GM12874 (cell line): ENCODE measurements at regions not wholly inside any gene's neighbourhood (a gene's known extent, or its start where the extent isn't known, plus 50 kb on each side); places are given as distances from the start of the nearest gene placed in this dataset.

Source experiments
- TF ChIP-seq, protein P1 (sequence below): IDR thresholded peaks from 2 replicates; pipeline ENCODE4 v1.5.1; 2011; ENCODE audit warnings: low read depth, mild to moderate bottlenecking, control low read depth, low read length, moderate library complexity; ENCODE audit not compliant: insufficient read depth

GRCh38 chr14:98704441-98704840 lies 567.6 kb downstream of the BCL11B start:
- TF ChIP-seq, protein P1, sequence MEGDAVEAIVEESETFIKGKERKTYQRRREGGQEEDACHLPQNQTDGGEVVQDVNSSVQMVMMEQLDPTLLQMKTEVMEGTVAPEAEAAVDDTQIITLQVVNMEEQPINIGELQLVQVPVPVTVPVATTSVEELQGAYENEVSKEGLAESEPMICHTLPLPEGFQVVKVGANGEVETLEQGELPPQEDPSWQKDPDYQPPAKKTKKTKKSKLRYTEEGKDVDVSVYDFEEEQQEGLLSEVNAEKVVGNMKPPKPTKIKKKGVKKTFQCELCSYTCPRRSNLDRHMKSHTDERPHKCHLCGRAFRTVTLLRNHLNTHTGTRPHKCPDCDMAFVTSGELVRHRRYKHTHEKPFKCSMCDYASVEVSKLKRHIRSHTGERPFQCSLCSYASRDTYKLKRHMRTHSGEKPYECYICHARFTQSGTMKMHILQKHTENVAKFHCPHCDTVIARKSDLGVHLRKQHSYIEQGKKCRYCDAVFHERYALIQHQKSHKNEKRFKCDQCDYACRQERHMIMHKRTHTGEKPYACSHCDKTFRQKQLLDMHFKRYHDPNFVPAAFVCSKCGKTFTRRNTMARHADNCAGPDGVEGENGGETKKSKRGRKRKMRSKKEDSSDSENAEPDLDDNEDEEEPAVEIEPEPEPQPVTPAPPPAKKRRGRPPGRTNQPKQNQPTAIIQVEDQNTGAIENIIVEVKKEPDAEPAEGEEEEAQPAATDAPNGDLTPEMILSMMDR = no peak

DNA sequence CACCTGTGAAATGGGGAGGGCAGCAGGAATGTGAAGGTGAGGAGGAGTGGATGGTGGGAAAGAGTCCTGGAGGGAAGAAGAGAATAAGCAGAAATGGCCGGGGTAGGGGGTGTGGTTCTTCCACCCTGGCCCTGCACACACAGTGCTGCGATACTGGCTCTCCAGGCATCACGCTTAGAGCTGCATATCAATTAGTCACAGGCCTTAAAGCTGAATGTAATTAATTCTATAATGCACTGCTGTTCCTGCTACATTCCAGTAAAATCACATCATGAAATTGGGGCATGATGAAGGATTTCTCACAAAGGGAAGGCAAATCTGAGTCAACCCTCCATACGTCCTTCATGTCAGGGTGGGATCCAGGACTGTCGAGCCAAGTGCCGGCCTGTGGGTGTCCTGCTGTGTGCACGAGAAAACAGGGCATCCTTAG lies 566.1 kb downstream of the BCL11B start:
- TF ChIP-seq, protein P1 = no peak

- TF ChIP-seq, protein P1 = no peak
Observed at GRCh38 chr14:98707522-98707921, 564.5 kb downstream of the BCL11B start.

DNA sequence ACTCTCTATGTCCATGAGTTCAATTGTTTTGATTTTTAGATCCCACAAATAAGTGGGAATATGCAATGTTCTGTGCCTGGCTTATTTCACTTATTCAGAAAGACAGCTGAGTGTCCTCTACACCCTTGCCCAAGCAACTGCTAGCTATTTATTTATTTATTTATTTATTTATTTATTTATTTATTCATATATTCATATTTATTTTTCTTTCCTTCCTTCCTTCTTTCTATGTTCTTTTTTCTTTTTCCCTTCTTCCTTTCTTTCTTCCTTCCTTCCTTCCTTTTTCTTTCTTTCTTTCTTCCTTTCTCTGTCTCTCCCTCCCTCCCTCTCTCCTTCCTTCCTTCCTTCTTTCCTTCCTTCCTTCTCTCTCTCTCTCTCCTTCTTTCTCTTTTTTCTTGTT lies 563.4 kb downstream of the BCL11B start:
- TF ChIP-seq, protein P1 = no peak

DNA sequence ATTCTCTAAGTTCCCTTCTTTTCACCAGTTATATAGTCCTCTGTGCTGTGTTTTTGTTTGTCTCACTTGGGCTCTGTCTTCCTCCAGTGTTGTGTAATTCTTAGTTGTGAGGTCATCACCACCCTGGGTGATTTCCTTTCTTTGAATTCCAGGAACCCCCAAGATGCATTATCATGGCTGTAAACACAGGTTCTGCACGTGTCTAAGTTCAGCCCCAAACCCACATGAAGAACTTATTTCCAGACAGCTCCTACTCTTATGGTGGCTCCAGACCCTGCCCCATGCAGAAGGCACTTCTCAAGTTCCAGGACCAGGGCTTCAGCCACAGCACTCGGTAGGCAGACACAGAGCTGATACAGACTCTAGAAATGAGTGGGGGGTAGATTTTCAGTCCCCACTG lies 560.5 kb downstream of the BCL11B start:
- TF ChIP-seq, protein P1 = no peak

DNA sequence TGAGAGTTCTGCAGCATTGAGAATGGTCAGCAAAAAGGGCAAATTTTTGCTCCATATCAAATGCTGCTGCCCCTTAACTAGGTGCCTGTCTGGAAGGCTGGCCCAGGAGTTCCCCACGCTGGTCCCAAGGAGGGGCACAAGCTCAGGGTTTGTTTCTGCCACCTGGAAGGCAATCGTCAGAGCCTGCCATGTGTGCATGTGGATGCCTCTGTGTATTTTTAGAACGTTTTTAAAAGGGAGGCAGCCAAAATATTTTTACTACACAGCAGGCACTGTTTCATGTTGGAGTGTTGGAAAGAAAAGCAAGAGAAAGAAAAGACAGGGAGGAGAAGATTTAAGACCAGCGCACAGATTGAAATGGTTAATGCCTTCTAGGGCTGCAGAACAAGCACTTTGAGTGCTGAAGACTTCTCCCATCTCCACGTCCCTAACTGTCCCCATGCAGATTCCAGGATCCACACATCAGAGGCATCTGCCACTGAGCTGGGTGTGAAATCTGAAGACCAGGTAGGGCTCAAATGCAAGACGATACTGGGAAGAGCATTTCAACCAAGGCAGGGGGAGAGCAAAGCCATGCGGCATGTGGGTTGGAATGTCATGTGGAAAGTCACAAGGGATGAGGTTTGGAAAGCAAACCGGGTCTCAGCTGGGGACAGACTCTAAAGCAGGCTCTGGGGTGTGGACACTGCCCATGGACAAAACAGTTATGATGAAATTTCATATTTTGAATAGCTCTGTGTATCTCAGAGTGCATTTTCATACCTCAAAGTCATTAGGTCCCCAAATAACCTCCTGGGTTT lies 557.2 kb downstream of the BCL11B start:
- TF ChIP-seq, protein P1 = no peak

- TF ChIP-seq, protein P1 = no peak
Observed at GRCh38 chr14:98716133-98716532, 555.9 kb downstream of the BCL11B start.
